OCI-LY1 (cell line): ENCODE measurements at regions not wholly inside any gene's neighbourhood (a gene's known extent, or its start where the extent isn't known, plus 50 kb on each side); places are given as distances from the start of the nearest gene placed in this dataset.

ENCODE experiments used
- H2AFZ ChIP-seq: fragments of 200-600 bp; sonication (generic), shearing (Covaris generic); 2 replicates; pipeline ENCODE4 v1.6.0; 2014; ENCODE audit warnings: antibody characterized with exemption, mild to moderate bottlenecking, low read length
- H3F3A ChIP-seq: fragments of 200-600 bp; sonication (generic), shearing (Covaris generic); 2 replicates; pipeline ENCODE4 v1.6.0; 2014; ENCODE audit warnings: mild to moderate bottlenecking, antibody characterized with exemption, low read length, moderate library complexity; ENCODE audit not compliant: insufficient read depth
- H3K27ac ChIP-seq: fragments of 200-600 bp; sonication (generic); 2 replicates; pipeline ENCODE4 v1.5.1; 2014; ENCODE audit warnings: low read length, mixed run types, mild to moderate bottlenecking, low read depth; ENCODE audit not compliant: poor library complexity, severe bottlenecking
- H3K27me3 ChIP-seq: fragments of 200-600 bp; sonication (generic); 2 replicates; pipeline ENCODE4 v1.6.0; 2014; ENCODE audit warnings: antibody characterized with exemption, mild to moderate bottlenecking, low read length, moderate library complexity; ENCODE audit not compliant: insufficient read depth
- H3K36me3 ChIP-seq: fragments of 200-600 bp; sonication (generic); 2 replicates; pipeline ENCODE4 v1.6.1; 2014; ENCODE audit warnings: mild to moderate bottlenecking, antibody characterized with exemption, low read length, moderate library complexity, mixed read lengths; ENCODE audit not compliant: insufficient read depth
- H3K4me1 ChIP-seq: fragments of 200-600 bp; sonication (generic); 2 replicates; pipeline ENCODE4 v1.5.1; 2014; ENCODE audit warnings: mild to moderate bottlenecking, low read length, moderate library complexity; ENCODE audit not compliant: insufficient read depth, severe bottlenecking
- H3K4me2 ChIP-seq: fragments of 200-600 bp; sonication (generic), shearing (Covaris generic); 2 replicates; pipeline ENCODE4 v1.6.1; 2014; ENCODE audit warnings: low read length
- H3K4me3 ChIP-seq: fragments of 200-600 bp; sonication (generic); 2 replicates; pipeline ENCODE4 v1.5.1; 2014; ENCODE audit warnings: low read length, low read depth, mild to moderate bottlenecking, mixed read lengths; ENCODE audit not compliant: poor library complexity, severe bottlenecking
- H3K79me2 ChIP-seq: fragments of 200-600 bp; shearing (Covaris generic); 2 replicates; pipeline ENCODE4 v1.6.1; 2016; ENCODE audit warnings: mixed run types, low read length, mixed read lengths; ENCODE audit not compliant: insufficient read depth
- H3K9ac ChIP-seq: fragments of 200-600 bp; sonication (generic), shearing (Covaris generic); 2 replicates; pipeline ENCODE4 v1.6.1; 2014; ENCODE audit warnings: mild to moderate bottlenecking, low read length, mixed read lengths
- H3K9me2 ChIP-seq: fragments of 200-600 bp; sonication (generic), shearing (Covaris generic); 2 replicates; pipeline ENCODE4 v1.6.1; 2014; ENCODE audit warnings: low read depth, mild to moderate bottlenecking, low read length, mixed read lengths
- H3K9me3 ChIP-seq: fragments of 200-600 bp; shearing (Covaris generic); 2 replicates; pipeline ENCODE4 v1.6.1; 2014; ENCODE audit warnings: low read length, mixed read lengths
- H4K20me1 ChIP-seq: fragments of 200-600 bp; sonication (generic), shearing (Covaris generic); 2 replicates; pipeline ENCODE4 v1.6.0; 2016; ENCODE audit warnings: mild to moderate bottlenecking, low read length; ENCODE audit not compliant: insufficient read depth
- EZH2 ChIP-seq: fragments of 200-600 bp; sonication (generic), shearing (Covaris generic); IDR thresholded peaks from 2 replicates; pipeline ENCODE4 v1.8.0; 2017; ENCODE audit warnings: borderline replicate concordance, mixed run types, mild to moderate bottlenecking, antibody characterized with exemption, low read length, moderate library complexity, mixed read lengths
- TF ChIP-seq, protein P1 (sequence below): fragments of 200-600 bp; sonication (generic), shearing (Covaris generic); IDR thresholded peaks from 2 replicates; pipeline ENCODE4 v1.5.1; 2017; ENCODE audit warnings: mild to moderate bottlenecking, antibody characterized with exemption, low read length, moderate library complexity, mixed read lengths

DNA sequence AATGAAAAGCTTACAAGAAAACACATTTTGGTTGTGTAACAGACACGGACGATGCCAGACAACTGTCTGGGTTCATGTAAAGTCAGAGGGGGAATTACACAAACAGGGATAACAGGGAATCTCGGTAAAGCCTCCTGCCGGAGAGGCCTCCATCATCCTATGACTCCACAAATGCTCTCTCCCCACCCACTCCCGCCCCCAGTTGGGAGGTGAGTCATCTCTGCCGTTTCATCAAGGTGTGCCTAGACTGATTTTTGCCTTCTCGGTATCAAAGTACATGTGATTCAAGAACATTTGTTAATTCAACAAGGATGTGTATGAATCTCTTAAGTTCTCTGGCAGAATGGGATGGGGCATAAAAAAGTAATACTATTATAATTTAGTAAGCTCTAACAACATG is 304.9 kb upstream of the PRDM1 start:
- Histone ChIP-seq H3F3A (no peaks in the 10 kb centered on the region), H3K9ac (no peak overlapping the region), H2AFZ (no peak overlapping the region), H3K27ac (no peak overlapping the region), H3K4me2 (no peak overlapping the region), H3K27me3 (no peaks in the 10 kb centered on the region), H3K36me3 (no peaks in the 10 kb centered on the region), H3K9me2 (no peaks in the 10 kb centered on the region), H3K4me1 (peaks cover 10% of the 10 kb centered on the region), H3K4me3 (no peak overlapping the region), H4K20me1 (no peaks in the 10 kb centered on the region), H3K79me2 (no peaks in the 10 kb centered on the region), H3K9me3 (no peaks in the 10 kb centered on the region)
- TF ChIP-seq, protein P1, sequence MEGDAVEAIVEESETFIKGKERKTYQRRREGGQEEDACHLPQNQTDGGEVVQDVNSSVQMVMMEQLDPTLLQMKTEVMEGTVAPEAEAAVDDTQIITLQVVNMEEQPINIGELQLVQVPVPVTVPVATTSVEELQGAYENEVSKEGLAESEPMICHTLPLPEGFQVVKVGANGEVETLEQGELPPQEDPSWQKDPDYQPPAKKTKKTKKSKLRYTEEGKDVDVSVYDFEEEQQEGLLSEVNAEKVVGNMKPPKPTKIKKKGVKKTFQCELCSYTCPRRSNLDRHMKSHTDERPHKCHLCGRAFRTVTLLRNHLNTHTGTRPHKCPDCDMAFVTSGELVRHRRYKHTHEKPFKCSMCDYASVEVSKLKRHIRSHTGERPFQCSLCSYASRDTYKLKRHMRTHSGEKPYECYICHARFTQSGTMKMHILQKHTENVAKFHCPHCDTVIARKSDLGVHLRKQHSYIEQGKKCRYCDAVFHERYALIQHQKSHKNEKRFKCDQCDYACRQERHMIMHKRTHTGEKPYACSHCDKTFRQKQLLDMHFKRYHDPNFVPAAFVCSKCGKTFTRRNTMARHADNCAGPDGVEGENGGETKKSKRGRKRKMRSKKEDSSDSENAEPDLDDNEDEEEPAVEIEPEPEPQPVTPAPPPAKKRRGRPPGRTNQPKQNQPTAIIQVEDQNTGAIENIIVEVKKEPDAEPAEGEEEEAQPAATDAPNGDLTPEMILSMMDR: no peak
- no peak for TF ChIP-seq EZH2

GRCh38 chr6:105780146-105780860 is 305.8 kb upstream of the PRDM1 start:
- H3K79me2 ChIP-seq: no peaks in the 10 kb centered on the region
- TF ChIP-seq, protein P1: no peak
- no peaks in the 10 kb centered on the region for H4K20me1 ChIP-seq
- no peaks in the 10 kb centered on the region for H3K9me3 ChIP-seq
- no peak overlapping the region for H3K4me3 ChIP-seq
- H2AFZ ChIP-seq: no peak overlapping the region
- H3K9ac ChIP-seq: no peak overlapping the region
- no peak overlapping the region for H3K27ac ChIP-seq
- no peaks in the 10 kb centered on the region for H3K36me3 ChIP-seq
- H3K27me3 ChIP-seq: no peaks in the 10 kb centered on the region
- H3F3A ChIP-seq: no peaks in the 10 kb centered on the region
- no peaks in the 10 kb centered on the region for H3K9me2 ChIP-seq
- peaks cover 2% of the 10 kb centered on the region for H3K4me1 ChIP-seq
- no peak overlapping the region for H3K4me2 ChIP-seq

GRCh38 chr6:105779110-105779509 is 307.0 kb upstream of the PRDM1 start:
- Histone ChIP-seq H2AFZ (no peak overlapping the region), H3K9me3 (no peaks in the 10 kb centered on the region)
- TF ChIP-seq, protein P1: no peak
- no peak for TF ChIP-seq EZH2

More at GRCh38 chr6:105779110-105779509, 307.0 kb upstream of the PRDM1 start:
- H3K27me3 ChIP-seq: no peaks in the 10 kb centered on the region
- H4K20me1 ChIP-seq: no peaks in the 10 kb centered on the region
- H3K36me3 ChIP-seq: no peaks in the 10 kb centered on the region
- no peak overlapping the region for H3K4me3 ChIP-seq
- no peaks in the 10 kb centered on the region for H3K4me1 ChIP-seq
- no peak overlapping the region for H3K27ac ChIP-seq
- no peaks in the 10 kb centered on the region for H3K79me2 ChIP-seq
- no peak overlapping the region for H3K9ac ChIP-seq
- H3K9me2 ChIP-seq: no peaks in the 10 kb centered on the region
- H3F3A ChIP-seq: no peaks in the 10 kb centered on the region
- no peak overlapping the region for H3K4me2 ChIP-seq
